ENCODE measurements at regions not wholly inside any gene's neighbourhood (a gene's known extent, or its start where the extent isn't known, plus 50 kb on each side); places are given as distances from the start of the nearest gene placed in this dataset.

DNA sequence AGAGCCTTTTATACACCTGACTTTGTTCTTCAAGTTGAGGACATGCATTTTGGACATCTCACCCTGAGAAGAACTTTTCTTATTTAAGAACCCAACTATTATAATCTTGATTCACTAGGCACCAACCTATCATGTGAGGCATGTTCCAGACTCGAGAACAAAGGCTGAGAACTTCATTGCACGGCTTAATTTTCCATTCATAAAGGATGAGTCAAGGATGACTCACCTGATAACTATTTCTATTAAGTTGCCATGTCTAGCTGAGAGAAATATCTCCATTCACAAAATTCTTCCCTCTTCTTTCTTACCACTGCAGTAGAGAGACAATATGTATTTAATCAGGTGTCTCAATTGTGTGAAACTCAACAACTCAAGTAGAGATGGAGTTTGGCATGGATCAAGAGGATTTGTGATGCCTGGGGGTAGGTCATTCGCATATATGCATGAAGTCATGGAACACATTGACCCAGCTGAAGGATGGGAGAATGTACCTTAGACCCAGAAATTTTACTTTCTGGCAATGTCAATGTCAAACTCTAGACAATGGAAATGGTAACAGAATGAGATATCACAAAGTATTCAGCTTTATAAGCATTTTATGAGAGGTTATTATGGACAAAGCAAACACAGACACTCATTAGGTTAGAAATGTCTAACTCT is 173.2 kb upstream of the PRNP start:
- no peaks in the 10 kb centered on the region for H3K79me2 ChIP-seq (replicated peaks; ENCODE audit: insufficient read depth, low read length)
- TF ChIP-seq EP300 (conservative IDR thresholded peaks at IDR 0.05; ENCODE audit: poor library complexity, severe bottlenecking) (no peak), SMC3 (conservative IDR thresholded peaks at IDR 0.05; ENCODE audit: poor library complexity) (no peak), REST (IDR thresholded peaks at IDR 0.05; ENCODE audit: borderline replicate concordance) (no peak), EZH2 (IDR thresholded peaks at IDR 0.05; ENCODE audit: borderline replicate concordance, insufficient read depth, low read length, poor library complexity, severe bottlenecking) (no peak), MXI1 (conservative IDR thresholded peaks at IDR 0.05; ENCODE audit: poor library complexity, severe bottlenecking) (no peak), RAD21 (conservative IDR thresholded peaks at IDR 0.05) (no peak), TAF1 (IDR thresholded peaks at IDR 0.05; ENCODE audit: low read depth) (no peak), POLR2AphosphoS5 (IDR thresholded peaks at IDR 0.05) (no peak)
- TF ChIP-seq, protein P1, sequence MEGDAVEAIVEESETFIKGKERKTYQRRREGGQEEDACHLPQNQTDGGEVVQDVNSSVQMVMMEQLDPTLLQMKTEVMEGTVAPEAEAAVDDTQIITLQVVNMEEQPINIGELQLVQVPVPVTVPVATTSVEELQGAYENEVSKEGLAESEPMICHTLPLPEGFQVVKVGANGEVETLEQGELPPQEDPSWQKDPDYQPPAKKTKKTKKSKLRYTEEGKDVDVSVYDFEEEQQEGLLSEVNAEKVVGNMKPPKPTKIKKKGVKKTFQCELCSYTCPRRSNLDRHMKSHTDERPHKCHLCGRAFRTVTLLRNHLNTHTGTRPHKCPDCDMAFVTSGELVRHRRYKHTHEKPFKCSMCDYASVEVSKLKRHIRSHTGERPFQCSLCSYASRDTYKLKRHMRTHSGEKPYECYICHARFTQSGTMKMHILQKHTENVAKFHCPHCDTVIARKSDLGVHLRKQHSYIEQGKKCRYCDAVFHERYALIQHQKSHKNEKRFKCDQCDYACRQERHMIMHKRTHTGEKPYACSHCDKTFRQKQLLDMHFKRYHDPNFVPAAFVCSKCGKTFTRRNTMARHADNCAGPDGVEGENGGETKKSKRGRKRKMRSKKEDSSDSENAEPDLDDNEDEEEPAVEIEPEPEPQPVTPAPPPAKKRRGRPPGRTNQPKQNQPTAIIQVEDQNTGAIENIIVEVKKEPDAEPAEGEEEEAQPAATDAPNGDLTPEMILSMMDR (IDR thresholded peaks at IDR 0.05; ENCODE audit: poor library complexity, severe bottlenecking): no peak
- no peak overlapping the region for H2AFZ ChIP-seq (ENCODE audit: low read depth, low read length)
- H3K4me2 ChIP-seq (ENCODE audit: low read length): no peak overlapping the region
- no peaks in the 10 kb centered on the region for H3F3A ChIP-seq (ENCODE audit: insufficient read depth, low read length, poor library complexity, severe bottlenecking)
- H3K9me2 ChIP-seq (ENCODE audit: insufficient read depth, low read length): no peaks in the 10 kb centered on the region
- no peak overlapping the region for H3K9ac ChIP-seq (ENCODE audit: low read length)
- no peaks in the 10 kb centered on the region for H3K9me3 ChIP-seq (ENCODE audit: low read length)
- H3K36me3 ChIP-seq (ENCODE audit: insufficient read depth, low read length): no peaks in the 10 kb centered on the region
- no peak overlapping the region for H3K4me3 ChIP-seq (ENCODE audit: low read length)
- H3K27me3 ChIP-seq (ENCODE audit: insufficient read depth, low read depth, low read length): no peaks in the 10 kb centered on the region
- H3K27ac ChIP-seq (ENCODE audit: low read length): no peak overlapping the region
- no peaks in the 10 kb centered on the region for H4K20me1 ChIP-seq (ENCODE audit: insufficient read depth)

DNA sequence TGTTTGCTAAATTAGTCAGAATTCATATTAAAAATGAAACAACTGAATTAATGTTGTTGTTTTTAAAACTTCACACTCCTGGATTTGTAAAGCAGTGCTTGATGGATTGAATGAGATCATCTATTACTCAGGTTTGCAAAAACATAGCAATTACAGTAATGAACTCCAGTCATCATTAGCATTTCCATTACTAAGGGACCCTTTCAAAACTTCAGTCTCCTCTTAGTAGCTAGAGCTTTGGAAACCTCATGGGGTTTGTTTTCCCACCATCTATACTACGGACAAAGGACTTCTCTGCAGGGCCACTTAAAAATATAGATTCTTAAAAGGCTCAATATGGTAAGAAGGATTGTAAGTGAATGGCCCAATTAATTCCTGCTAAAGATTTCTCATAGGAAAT is 174.5 kb upstream of the PRNP start:
- H3K27me3 ChIP-seq (ENCODE audit: insufficient read depth, low read depth, low read length): no peaks in the 10 kb centered on the region
- H3F3A ChIP-seq (ENCODE audit: insufficient read depth, low read length, poor library complexity, severe bottlenecking): no peaks in the 10 kb centered on the region

More for the DNA sequence above, 174.5 kb upstream of the PRNP start:
- H3K4me2 ChIP-seq (ENCODE audit: low read length): no peak overlapping the region
- H3K36me3 ChIP-seq (ENCODE audit: insufficient read depth, low read length): no peaks in the 10 kb centered on the region
- no peak overlapping the region for H2AFZ ChIP-seq (ENCODE audit: low read depth, low read length)
- H3K9me3 ChIP-seq (ENCODE audit: low read length): no peaks in the 10 kb centered on the region
- TF ChIP-seq EZH2 (IDR thresholded peaks at IDR 0.05; ENCODE audit: borderline replicate concordance, insufficient read depth, low read length, poor library complexity, severe bottlenecking): no peak
- TF ChIP-seq MXI1 (conservative IDR thresholded peaks at IDR 0.05; ENCODE audit: poor library complexity, severe bottlenecking): no peak
- no peak for TF ChIP-seq REST (IDR thresholded peaks at IDR 0.05; ENCODE audit: borderline replicate concordance)
- TF ChIP-seq, protein P1 (IDR thresholded peaks at IDR 0.05; ENCODE audit: poor library complexity, severe bottlenecking): no peak
- TF ChIP-seq EP300 (conservative IDR thresholded peaks at IDR 0.05; ENCODE audit: poor library complexity, severe bottlenecking): no peak
- TF ChIP-seq TAF1 (IDR thresholded peaks at IDR 0.05; ENCODE audit: low read depth): no peak
- no peak for TF ChIP-seq POLR2AphosphoS5 (IDR thresholded peaks at IDR 0.05)
- no peak for TF ChIP-seq RAD21 (conservative IDR thresholded peaks at IDR 0.05)
- TF ChIP-seq SMC3 (conservative IDR thresholded peaks at IDR 0.05; ENCODE audit: poor library complexity): no peak
- H3K4me3 ChIP-seq (ENCODE audit: low read length): no peak overlapping the region
- H3K9ac ChIP-seq (ENCODE audit: low read length): no peak overlapping the region
- no peak overlapping the region for H3K27ac ChIP-seq (ENCODE audit: low read length)
- no peaks in the 10 kb centered on the region for H3K9me2 ChIP-seq (ENCODE audit: insufficient read depth, low read length)
- no peaks in the 10 kb centered on the region for H3K79me2 ChIP-seq (replicated peaks; ENCODE audit: insufficient read depth, low read length)
- H4K20me1 ChIP-seq (ENCODE audit: insufficient read depth): no peaks in the 10 kb centered on the region
